ES-I3 (cell line): ENCODE measurements at regions not wholly inside any gene's neighbourhood (a gene's known extent, or its start where the extent isn't known, plus 50 kb on each side); places are given as distances from the start of the nearest gene placed in this dataset.

Source experiments
- H3K36me3 ChIP-seq: 2 replicates; pipeline ENCODE4 v1.6.1; 2013; ENCODE audit warnings: mild to moderate bottlenecking, low read length, control low read depth, moderate library complexity; ENCODE audit not compliant: insufficient read depth
- H3K4me1 ChIP-seq: 2 replicates; pipeline ENCODE4 v1.6.1; 2013; ENCODE audit warnings: mild to moderate bottlenecking, control low read depth, low read length; ENCODE audit not compliant: insufficient read depth
- H3K9ac ChIP-seq: 2 replicates; pipeline ENCODE4 v1.6.1; 2013; ENCODE audit warnings: low read depth, mild to moderate bottlenecking, low read length, moderate library complexity
- H3K9me3 ChIP-seq: 2 replicates; pipeline ENCODE4 v1.6.1; 2013; ENCODE audit warnings: mild to moderate bottlenecking, low read length, moderate library complexity; ENCODE audit not compliant: control insufficient read depth, insufficient read depth

DNA sequence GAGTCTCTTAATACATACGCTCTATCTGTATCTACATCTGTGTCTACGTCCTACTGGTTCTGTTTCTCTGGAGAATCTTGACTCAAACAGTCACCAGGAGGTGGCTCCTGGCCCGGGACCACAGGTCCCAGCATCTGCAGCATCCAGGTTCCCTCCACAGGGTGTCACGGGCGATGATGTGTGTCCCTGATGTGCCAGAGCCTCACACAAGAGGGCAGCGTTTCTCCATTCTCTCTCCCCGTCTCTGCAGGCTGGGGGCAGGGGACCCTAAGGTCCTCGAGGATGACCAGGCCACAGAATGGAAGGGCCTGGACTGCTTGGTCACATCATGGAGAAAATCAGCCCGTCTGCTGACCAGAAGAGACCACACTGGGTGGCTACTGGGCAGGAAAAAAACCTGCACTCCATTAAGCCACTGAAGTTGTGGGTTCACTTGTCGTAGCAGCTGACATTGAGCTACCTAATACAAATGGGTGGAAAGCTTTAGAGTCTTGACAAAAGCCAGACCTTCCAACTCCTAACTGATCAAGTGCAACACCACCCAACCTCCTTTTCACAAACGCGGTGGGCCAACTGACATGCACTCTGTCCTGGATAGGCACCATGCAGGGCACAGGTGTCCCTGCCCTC, 392.5 kb downstream of the CTTN start:
- no peaks in the 10 kb centered on the region; the same call in 1 of the 2 replicates for H3K36me3 ChIP-seq
- peaks cover 10% of the 10 kb centered on the region for H3K9me3 ChIP-seq
- no peaks in the 10 kb centered on the region; the same call in 1 of the 2 replicates for H3K4me1 ChIP-seq
- H3K9ac ChIP-seq: no peak overlapping the region

DNA sequence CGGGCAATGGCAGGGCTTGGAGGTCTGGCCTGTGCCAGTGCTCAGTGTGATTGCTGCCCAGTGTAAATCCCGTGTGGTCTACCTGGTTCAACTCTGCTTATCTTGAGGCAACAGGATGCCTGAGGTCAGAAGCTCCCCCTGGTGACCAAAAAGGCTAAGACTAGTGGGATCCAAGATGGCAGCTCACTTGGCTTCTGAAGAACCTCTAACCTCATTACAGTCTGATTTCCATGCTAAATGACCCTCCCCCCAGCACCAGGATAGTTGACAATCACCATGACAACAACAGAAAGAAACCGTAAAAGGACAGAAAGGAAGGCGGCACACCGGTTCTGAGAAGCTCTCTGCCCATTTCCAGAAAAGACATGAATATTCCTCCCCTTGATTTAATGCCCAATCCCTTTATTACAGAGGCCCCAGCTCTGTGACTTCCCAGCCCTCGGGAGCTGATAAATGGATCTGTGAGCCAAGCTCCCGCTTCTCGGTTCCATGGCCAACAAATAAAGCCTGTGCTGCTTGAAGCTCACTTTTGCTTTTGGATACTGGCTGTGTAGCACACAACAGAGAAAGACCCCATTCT, 398.4 kb downstream of the CTTN start:
- H3K9ac ChIP-seq: no peak overlapping the region
- H3K36me3 ChIP-seq: no peaks in the 10 kb centered on the region; the same call in 1 of the 2 replicates
- no peaks in the 10 kb centered on the region for H3K4me1 ChIP-seq
- H3K9me3 ChIP-seq: peaks cover 6% of the 10 kb centered on the region; the same call in 1 of the 2 replicates

DNA sequence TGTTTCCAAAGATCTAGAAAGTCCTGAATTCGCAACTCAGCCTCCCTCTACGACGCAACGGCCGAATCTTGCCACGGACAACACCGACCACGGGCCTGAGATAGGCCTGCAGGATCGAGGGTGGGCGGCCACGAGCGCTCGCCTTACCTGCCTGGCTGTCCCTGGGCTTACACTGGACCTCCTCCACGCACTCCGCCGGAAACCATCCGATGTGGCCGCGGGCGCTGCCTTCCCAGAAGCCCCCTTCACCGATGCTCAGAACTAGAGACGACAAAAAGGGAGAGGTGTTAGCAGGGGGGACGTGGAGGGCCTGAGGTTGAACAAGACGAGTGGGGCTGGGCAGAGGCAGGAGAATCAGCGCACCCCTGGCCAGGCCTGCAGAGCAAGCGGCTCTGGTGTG, 400.0 kb downstream of the CTTN start:
- H3K9me3 ChIP-seq: peaks cover 5% of the 10 kb centered on the region; the same call in 1 of the 2 replicates
- H3K4me1 ChIP-seq: no peaks in the 10 kb centered on the region
- H3K36me3 ChIP-seq: no peaks in the 10 kb centered on the region; the same call in 1 of the 2 replicates
- H3K9ac ChIP-seq: no peak overlapping the region

DNA sequence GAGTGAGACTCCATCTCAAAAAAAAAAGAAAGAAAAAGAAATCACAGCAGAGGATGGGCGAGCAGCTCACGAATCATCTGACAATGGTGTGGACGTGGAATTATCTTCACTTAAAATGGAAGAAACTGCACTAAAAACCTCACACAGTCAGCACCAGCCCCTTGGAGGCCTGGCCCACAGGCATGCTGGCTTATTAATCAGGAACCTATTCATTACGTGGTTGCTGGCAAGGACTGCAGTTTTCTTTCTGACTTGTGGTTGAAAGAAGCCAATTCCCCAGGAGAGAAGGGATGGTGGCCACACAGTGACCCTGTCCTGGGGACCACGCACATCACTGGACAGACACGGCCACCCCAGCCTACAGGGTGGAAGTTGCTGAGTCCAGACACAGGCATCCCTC, 401.1 kb downstream of the CTTN start:
- Histone ChIP-seq H3K36me3 (no peaks in the 10 kb centered on the region; the same call in 1 of the 2 replicates), H3K9me3 (0 out of 2 replicates have a peak, but pooled peaks cover 2% of the 10 kb centered on the region), H3K4me1 (no peaks in the 10 kb centered on the region), H3K9ac (no peak overlapping the region)

DNA sequence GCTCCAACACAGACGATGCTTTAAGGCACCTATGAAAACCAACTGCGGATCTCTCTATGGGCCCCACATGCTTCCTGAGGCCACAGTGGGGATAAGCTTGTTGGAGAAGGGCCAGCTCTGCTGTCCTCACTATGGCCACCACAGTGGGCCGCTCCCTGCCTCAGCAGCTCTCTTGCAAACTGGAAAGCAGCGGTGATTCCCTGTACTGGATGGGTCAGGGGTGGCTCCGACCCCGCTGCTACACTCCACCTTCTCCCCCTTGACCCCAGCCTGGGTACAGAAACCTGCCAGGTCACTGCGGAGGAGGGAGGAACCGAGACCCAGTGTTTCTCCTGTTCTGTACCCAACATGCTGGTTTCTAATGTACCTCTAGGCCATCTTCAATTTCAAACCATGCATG, 403.9 kb downstream of the CTTN start:
- no peaks in the 10 kb centered on the region for H3K9me3 ChIP-seq
- no peaks in the 10 kb centered on the region for H3K36me3 ChIP-seq
- no peak overlapping the region for H3K9ac ChIP-seq
- no peaks in the 10 kb centered on the region for H3K4me1 ChIP-seq

DNA sequence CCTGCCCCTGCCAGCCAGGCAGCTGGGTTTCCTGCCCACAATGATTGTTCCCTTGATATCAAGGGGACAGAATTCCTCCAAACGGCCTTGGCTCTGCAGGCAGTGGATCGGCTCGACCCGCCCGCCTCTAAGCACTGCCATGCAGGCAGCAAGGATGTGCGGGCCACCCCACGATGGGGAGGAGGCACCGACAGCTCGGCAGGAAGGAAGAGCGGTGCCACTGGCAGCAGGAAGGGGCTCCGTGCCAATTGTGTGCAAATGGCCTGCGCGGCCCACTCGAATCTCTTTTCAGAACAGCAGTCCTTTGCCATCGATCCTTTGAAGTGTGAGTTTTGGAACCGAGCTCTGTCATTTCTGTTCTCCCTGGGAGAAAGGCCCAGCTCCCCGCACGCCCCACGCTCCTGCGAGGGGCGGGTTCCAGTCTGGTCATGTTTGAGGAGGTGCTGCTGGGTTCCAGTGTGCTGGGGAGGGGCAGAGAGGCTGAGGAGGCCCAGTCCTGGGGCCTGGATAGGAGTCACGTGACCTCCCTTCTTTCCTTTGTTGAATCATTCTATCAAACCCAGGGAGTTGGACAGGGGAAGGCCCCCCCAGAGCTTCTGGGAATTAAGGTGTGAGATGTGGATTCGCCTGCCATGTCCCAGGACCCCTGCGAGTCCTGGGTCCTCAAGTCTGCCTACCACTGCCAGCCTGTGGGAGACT, 406.0 kb downstream of the CTTN start:
- no peaks in the 10 kb centered on the region for H3K36me3 ChIP-seq
- no peak overlapping the region for H3K9ac ChIP-seq
- no peaks in the 10 kb centered on the region for H3K9me3 ChIP-seq
- no peaks in the 10 kb centered on the region for H3K4me1 ChIP-seq

DNA sequence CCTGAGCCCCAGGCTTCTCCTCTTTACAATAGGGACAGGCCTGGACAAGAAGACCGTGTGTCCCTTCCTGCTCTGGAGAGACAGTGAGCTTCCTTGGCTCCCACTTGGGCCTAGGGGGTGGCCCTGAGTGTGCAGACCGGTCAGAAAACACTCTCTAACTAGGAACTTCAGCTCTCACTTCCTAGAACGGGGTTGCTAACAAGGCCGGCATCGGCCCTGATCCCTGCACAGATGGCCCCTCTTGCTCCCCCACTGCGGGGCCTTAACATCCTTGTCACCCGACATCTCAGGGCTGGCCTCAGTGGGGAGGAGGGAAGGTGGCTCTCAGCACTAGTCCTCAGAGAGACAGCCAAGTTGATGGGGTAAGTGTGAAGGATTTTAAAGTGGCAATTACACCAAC, 406.9 kb downstream of the CTTN start:
- H3K9me3 ChIP-seq: no peaks in the 10 kb centered on the region
- no peak overlapping the region for H3K9ac ChIP-seq
- no peaks in the 10 kb centered on the region for H3K4me1 ChIP-seq
- H3K36me3 ChIP-seq: no peaks in the 10 kb centered on the region

DNA sequence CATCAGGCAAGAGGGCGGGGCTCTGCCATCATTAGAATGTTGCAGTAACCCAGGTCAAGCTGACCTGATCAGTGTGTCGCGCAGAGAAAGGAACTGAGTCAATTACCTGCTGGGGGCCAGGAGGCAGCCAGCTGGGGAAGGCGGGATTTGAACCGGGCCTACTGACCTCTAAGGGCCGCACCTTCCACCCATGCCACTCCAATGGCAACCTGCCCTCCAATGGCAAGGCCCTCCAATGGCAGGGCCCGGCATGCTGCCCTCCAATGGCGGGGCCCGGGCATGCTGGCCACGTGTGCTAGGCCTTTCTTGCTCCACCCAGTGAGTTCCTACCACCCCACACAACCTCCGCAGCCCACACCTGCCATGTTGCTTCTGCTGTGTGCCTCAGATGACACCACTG, 407.6 kb downstream of the CTTN start:
- Histone ChIP-seq H3K9ac (no peak overlapping the region), H3K36me3 (no peaks in the 10 kb centered on the region), H3K4me1 (no peaks in the 10 kb centered on the region), H3K9me3 (no peaks in the 10 kb centered on the region)

DNA sequence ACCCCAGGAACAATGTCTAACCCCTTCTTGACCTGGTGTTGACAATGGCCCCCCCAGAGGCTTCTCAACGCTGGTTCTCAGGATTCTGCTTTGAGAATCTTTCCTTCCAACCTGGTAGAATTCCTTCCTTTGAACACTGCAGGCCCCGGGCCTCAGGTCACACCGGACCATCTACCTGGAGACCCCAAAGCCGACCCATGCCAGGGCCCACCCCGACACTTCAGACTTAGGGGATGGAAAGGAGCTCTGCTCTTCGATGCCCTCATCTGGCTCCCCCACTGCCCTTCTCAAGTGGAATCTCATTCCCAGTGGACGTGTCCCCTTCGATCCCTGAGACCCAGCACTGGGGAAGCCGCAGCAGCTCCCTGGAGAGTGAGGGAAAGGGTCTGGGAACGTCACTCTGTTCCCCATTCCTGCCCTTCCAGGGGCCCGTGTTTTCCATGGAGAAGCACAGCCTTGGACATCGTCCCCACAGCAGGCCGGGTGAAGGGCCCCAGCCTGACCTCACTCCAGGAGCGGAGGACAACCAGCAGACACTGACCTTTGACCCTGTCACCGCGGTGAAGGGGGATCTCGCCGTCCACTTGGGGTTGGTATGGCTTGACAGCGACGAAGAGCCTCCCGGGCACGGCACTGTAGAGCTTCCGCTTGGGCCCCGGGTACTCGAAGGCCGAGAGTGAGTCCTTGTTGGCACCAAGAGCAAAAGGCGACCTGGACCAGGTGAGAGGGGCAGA, 408.3 kb downstream of the CTTN start:
- Histone ChIP-seq H3K4me1 (no peaks in the 10 kb centered on the region), H3K9me3 (no peaks in the 10 kb centered on the region), H3K9ac (no peak overlapping the region)

DNA sequence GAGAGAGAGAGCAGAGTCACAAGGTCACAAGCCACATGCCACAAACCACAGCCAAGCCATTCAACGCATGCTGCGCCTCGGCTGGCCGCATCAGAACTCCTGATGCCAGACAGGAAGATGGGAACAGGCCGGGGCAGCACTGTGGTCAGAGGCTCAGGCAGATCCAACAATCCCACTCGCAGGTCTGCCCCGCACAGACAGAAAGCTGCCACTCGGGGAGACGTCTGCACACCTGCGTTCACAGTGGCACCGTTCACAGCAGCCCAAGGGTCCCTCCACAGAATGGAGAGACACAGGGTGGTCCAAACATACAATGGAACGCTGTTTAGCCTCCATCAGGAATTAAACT, 408.8 kb downstream of the CTTN start:
- H3K9ac ChIP-seq: no peak overlapping the region
- no peaks in the 10 kb centered on the region for H3K4me1 ChIP-seq
- no peaks in the 10 kb centered on the region for H3K36me3 ChIP-seq
- no peaks in the 10 kb centered on the region for H3K9me3 ChIP-seq

More for the DNA sequence above, 408.3 kb downstream of the CTTN start:
- H3K36me3 ChIP-seq: no peaks in the 10 kb centered on the region

DNA sequence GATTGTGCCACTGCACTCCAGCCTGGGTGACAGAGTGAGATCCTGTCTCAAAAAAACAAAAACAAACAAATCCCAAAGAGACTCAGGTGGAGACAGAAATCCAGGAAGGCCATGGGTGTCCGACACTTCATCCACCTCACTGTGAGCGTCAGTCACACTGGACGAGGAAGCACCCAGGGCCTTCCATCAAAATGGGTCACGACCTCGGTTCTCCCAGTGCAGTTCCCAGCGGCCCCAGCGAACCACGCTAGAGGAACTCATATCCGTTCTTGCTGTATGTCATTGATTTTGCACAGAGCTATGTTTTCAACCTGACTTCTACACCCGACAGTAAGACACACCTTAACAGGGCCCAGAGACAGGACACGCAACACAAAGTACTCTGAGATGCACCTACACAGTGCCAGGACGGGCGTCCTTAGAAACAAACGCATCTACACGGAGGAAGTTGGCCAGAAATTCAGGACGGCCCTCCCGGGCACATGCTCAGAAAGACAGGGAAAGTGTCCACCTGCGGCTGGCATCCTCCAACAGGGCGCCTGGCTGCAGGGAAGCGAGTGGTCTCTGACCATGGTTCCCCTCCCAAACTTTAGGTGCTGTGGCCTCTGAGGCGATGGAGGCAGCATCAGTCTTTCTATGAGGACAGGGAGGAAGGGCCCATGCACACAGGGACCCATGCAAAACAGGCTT, 410.5 kb downstream of the CTTN start:
- Histone ChIP-seq H3K4me1 (no peaks in the 10 kb centered on the region), H3K9ac (no peak overlapping the region), H3K36me3 (no peaks in the 10 kb centered on the region), H3K9me3 (no peaks in the 10 kb centered on the region)

DNA sequence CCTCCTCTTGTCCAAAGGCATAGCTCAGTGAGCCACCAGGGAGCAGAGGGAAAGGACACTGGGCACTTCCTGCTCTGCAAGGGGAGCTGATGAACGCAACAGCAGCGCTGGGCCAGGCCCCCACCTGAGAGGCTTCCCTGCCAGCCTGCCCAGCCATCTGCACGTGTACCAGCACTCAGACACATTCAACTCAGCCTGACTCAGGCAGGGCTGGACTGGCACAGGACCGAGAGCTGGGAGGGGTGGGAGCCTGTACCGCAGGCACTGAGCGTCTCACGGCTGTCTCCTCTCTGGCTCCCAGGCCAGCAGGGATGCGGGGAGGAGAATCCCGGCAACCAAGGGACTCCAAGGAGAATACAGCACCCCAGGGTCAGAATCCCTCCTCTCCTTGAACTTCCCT, 411.8 kb downstream of the CTTN start:
- H3K9me3 ChIP-seq: no peaks in the 10 kb centered on the region
- no peak overlapping the region for H3K9ac ChIP-seq
- no peaks in the 10 kb centered on the region for H3K36me3 ChIP-seq
- H3K4me1 ChIP-seq: no peaks in the 10 kb centered on the region

DNA sequence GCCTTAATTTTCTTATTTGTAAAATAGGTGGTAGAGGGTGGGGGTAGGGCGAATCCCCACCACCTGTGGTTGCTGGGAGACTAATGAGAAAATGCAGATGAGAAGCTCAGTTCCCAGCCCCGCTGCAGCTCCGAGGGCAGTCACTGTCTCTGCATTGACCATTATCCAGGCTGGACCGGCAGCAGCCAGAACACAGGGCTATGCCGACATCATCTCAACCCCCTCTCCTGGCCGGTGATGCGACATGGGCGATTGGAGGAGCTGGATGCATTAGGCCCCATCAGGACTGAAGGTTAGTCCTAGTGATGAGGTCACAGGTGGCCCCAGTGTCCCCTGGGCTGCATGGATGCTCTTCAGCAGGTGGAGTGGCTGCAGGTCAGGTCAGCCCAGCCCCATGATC, 412.4 kb downstream of the CTTN start:
- no peaks in the 10 kb centered on the region for H3K9me3 ChIP-seq
- no peaks in the 10 kb centered on the region for H3K4me1 ChIP-seq
- H3K9ac ChIP-seq: no peak overlapping the region

DNA sequence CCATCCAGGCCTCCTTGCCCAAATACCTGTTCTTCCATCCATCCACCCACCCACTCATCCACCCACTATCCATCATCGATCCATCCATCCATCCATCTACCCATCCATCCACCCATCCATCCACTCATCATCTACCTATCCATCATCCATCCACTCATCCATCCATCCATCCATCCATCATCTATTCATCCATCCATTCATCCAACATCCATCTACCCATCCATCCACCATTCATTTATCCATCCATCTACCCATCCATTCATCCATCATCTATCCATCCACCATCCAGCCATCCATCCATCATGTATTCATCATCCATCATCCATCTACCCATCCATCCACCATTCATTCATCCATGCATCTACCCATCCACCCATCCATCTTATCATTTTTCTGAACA, 413.2 kb downstream of the CTTN start:
- no peaks in the 10 kb centered on the region for H3K9me3 ChIP-seq
- no peak overlapping the region for H3K9ac ChIP-seq
- H3K4me1 ChIP-seq: no peaks in the 10 kb centered on the region
- no peaks in the 10 kb centered on the region for H3K36me3 ChIP-seq

More for the DNA sequence above, 412.4 kb downstream of the CTTN start:
- no peaks in the 10 kb centered on the region for H3K36me3 ChIP-seq
